ENCODE measurements at regions not wholly inside any gene's neighbourhood (a gene's known extent, or its start where the extent isn't known, plus 50 kb on each side); places are given as distances from the start of the nearest gene placed in this dataset.

GRCh38 chr2:215517391-215517790, 81.5 kb upstream of the FN1 start:
- no peak for TF ChIP-seq CTCF (IDR thresholded peaks at IDR 0.05; ENCODE audit: control extremely low read depth in 1 of 3, insufficient read depth in 1 of 3, low read depth in 1 of 3, low read length in 3 of 3)
- no peak for TF ChIP-seq TAF7 (optimal IDR thresholded peaks at IDR 0.05; ENCODE audit: borderline replicate concordance, low read depth, low read length)
- no peak for TF ChIP-seq POLR2A (IDR thresholded peaks at IDR 0.05; ENCODE audit: control extremely low read depth in 1 of 2, low read depth in 2 of 2, low read length in 2 of 2)
- TF ChIP-seq CHD7 (IDR thresholded peaks at IDR 0.05; ENCODE audit: insufficient replicate concordance, low read length) = no peak
- TF ChIP-seq ZNF274 (IDR thresholded peaks at IDR 0.05; ENCODE audit: borderline replicate concordance, extremely low read depth, low read length) = no peak
- no peak for TF ChIP-seq KDM1A (IDR thresholded peaks at IDR 0.05; ENCODE audit: borderline replicate concordance, low read length)
- no peak for TF ChIP-seq RAD21 (IDR thresholded peaks at IDR 0.05 in 1 of 2, conservative IDR thresholded peaks at IDR 0.05 in 1 of 2; ENCODE audit: low read depth in 2 of 2, low read length in 2 of 2)
- TF ChIP-seq TAF1 (IDR thresholded peaks at IDR 0.05; ENCODE audit: low read depth, low read length) = no peak

Data from H1 (cell line).